Endothelial cell (in vitro differentiated cells): ENCODE measurements at regions not wholly inside any gene's neighbourhood (a gene's known extent, or its start where the extent isn't known, plus 50 kb on each side); places are given as distances from the start of the nearest gene placed in this dataset.
A peak's percentile ranks its signal among the peaks of the same experiment; 100 is the strongest.

ENCODE experiments used
- DNase-seq: peaks from one replicate; pipeline ENCODE4 v3.0.0; 2021; ENCODE audit warnings: low spot score
- H3K27ac Mint-ChIP-seq: one replicate; pipeline ENCODE4 v1.8.0; 2021; ENCODE audit warnings: mixed read lengths, inconsistent platforms; ENCODE audit not compliant: unreplicated experiment
- H3K27me3 Mint-ChIP-seq: one replicate; pipeline ENCODE4 v1.8.0; 2021; ENCODE audit warnings: mild to moderate bottlenecking, moderate library complexity, mixed read lengths, inconsistent platforms; ENCODE audit not compliant: unreplicated experiment
- H3K36me3 Mint-ChIP-seq: one replicate; pipeline ENCODE4 v1.8.0; 2021; ENCODE audit warnings: mild to moderate bottlenecking, low read depth, mixed read lengths, inconsistent platforms; ENCODE audit not compliant: unreplicated experiment
- H3K4me1 Mint-ChIP-seq: one replicate; pipeline ENCODE4 v1.8.0; 2021; ENCODE audit warnings: mild to moderate bottlenecking, mixed read lengths, inconsistent platforms; ENCODE audit not compliant: unreplicated experiment
- H3K4me3 Mint-ChIP-seq: one replicate; pipeline ENCODE4 v1.8.0; 2021; ENCODE audit warnings: mild to moderate bottlenecking, mixed read lengths, inconsistent platforms; ENCODE audit not compliant: unreplicated experiment
- H3K9me3 Mint-ChIP-seq: one replicate; pipeline ENCODE4 v1.8.0; 2021; ENCODE audit warnings: mixed read lengths, inconsistent platforms; ENCODE audit not compliant: unreplicated experiment
- CTCF ChIP-seq: fragments of 200-600 bp; sonication (generic); IDR thresholded peaks from one replicate; pipeline ENCODE4 v1.5.0; 2021; ENCODE audit warnings: antibody characterized with exemption; ENCODE audit not compliant: unreplicated experiment

- Mint-ChIP-seq H3K9me3 (no peaks in the 10 kb centered on the region), H3K27ac (no peak overlapping the region), H3K36me3 (no peaks in the 10 kb centered on the region), H3K4me3 (no peak overlapping the region), H3K4me1 (no peaks in the 10 kb centered on the region), H3K27me3 (peaks cover 4% of the 10 kb centered on the region)
- no peak for DNase-seq
- TF ChIP-seq CTCF, result no peak
Measured at GRCh38 chr13:108142702-108143436, 72.5 kb downstream of the LIG4 start.

GRCh38 chr13:108137176-108137575 is 78.2 kb downstream of the LIG4 start:
- Mint-ChIP-seq H3K36me3 (no peaks in the 10 kb centered on the region), H3K9me3 (no peaks in the 10 kb centered on the region)
- DNase-seq, result no peak

GRCh38 chr13:108127406-108127805 is 87.9 kb downstream of the LIG4 start:
- H3K4me1 Mint-ChIP-seq, result no peaks in the 10 kb centered on the region
- no peak overlapping the region for H3K4me3 Mint-ChIP-seq
- H3K27me3 Mint-ChIP-seq, result no peaks in the 10 kb centered on the region
- H3K27ac Mint-ChIP-seq, result no peak overlapping the region
- H3K36me3 Mint-ChIP-seq, result no peaks in the 10 kb centered on the region
- no peak for TF ChIP-seq CTCF
- no peaks in the 10 kb centered on the region for H3K9me3 Mint-ChIP-seq
- no peak for DNase-seq

More at GRCh38 chr13:108137176-108137575, 78.2 kb downstream of the LIG4 start:
- Mint-ChIP-seq H3K27ac (no peak overlapping the region), H3K4me3 (no peak overlapping the region), H3K4me1 (no peaks in the 10 kb centered on the region), H3K27me3 (peaks cover 1% of the 10 kb centered on the region)
- TF ChIP-seq CTCF, result no peak

- Mint-ChIP-seq H3K4me3 (no peak overlapping the region), H3K27ac (no peak overlapping the region), H3K27me3 (no peaks in the 10 kb centered on the region), H3K36me3 (no peaks in the 10 kb centered on the region), H3K4me1 (no peaks in the 10 kb centered on the region), H3K9me3 (no peaks in the 10 kb centered on the region)
- TF ChIP-seq CTCF, result no peak
- no peak for DNase-seq
Measured at GRCh38 chr13:108126056-108126455, 89.3 kb downstream of the LIG4 start.

- Mint-ChIP-seq H3K4me1 (no peaks in the 10 kb centered on the region), H3K27me3 (no peaks in the 10 kb centered on the region), H3K4me3 (no peak overlapping the region), H3K27ac (no peak overlapping the region), H3K9me3 (no peaks in the 10 kb centered on the region), H3K36me3 (no peaks in the 10 kb centered on the region)
- peak; percentile 17 for TF ChIP-seq CTCF
- DNase-seq, result no peak
Measured at GRCh38 chr13:108121406-108121805, 93.9 kb downstream of the LIG4 start.
